ENCODE measurements at regions not wholly inside any gene's neighbourhood (a gene's known extent, or its start where the extent isn't known, plus 50 kb on each side); places are given as distances from the start of the nearest gene placed in this dataset.
"Not testable (repeated sequence)": the region's sequence is repeated elsewhere in the genome, so short reads cannot be mapped to it uniquely, and the experiment has no call there.

DNA sequence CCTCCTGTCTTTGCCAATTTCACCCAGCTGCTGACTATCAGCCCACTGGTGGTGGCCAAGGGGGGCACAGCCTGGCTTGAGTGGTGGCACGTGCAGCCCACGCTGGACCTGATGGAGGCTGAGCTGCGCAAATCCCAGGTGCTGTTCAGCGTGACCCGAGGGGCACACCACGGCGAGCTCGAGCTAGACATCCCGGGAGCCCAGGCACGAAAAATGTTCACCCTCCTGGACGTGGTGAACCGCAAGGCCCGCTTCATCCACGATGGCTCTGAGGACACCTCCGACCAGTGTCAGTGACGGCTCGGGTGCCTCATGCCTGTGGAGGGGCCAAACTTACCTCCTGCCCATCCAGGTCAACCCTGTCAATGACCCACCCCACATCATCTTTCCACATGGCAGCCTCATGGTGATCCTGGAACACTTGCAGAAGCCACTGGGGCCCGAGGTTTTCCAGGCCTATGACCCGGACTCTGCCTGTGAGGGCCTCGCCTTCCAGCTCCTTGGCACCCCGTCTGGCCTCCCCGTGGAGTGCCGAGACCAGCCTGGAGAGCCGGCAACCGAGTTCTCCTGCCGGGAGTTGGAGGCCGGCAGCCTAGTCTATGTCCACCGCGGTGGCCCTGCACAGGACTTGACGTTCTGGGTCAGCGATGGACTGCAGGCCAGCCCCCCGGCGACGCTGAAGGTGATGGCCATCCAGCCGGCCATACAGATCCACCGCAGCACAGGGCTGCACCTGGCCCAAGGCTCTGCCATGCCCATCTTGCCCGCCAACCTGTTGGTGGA is 180.2 kb downstream of the TBC1D2B start:
- in situ Hi-C loops (cut with MboI; ENCODE audit: low pct_unique_long_range_greater_than_20kb in 2 of 9, low sequenced_read_pairs in 9 of 9, unreplicated experiment in 9 of 9); H3K27ac ChIP-seq; H3K4me3 ChIP-seq; ATAC-seq (replicated peaks in 6 of 8); H3K4me1 ChIP-seq (replicated peaks in 1 of 2): not testable (repeated sequence)
- WGBS, 10 experiments: 69 to 84% (median 80%) methylated on average over 1 to 12 of the region's 37 CpGs; no CpG with 5 or more reads in 7 of the 10 experiments

DNA sequence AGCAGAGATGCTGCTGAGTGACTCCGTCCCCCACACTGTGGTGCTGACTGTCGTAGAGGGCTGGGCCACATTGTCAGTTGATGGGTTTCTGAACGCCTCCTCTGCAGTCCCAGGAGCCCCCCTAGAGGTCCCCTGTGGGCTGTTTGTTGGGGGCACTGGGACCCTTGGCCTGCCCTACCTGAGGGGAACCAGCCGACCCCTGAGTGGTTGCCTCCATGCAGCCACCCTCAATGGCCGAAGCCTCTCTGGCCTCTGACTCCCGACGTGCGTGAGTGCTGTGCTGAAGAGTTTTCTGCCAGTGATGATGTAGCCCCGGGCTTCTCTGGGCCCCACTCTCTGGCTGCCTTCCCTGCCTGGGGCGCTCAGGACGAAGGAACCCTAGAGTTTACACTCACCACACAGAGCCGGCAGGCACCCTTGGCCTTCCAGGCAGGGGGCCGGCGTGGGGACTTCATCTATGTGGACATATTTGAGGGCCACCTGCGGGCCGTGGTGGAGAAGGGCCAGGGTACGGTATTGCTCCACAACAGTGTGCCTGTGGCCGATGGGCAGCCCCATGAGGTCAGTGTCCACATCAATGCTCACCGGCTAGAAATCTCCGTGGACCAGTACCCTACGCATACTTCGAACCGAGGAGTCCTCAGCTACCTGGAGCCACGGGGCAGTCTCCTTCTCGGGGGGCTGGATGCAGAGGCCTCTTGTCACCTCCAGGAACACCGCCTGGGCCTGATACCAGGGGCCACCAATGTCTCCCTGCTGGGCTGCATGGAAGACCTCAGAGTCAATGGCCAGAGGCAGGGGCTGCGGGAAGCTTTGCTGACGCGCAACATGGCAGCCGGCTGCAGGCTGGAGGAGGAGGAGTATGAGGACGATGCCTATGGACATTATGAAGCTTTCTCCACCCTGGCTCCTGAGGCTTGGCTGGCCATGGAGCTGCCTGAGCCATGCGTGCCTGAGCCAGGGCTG is 181.1 kb downstream of the TBC1D2B start:
- in situ Hi-C loops (cut with MboI; ENCODE audit: low pct_unique_long_range_greater_than_20kb in 2 of 9, low sequenced_read_pairs in 9 of 9, unreplicated experiment in 9 of 9); ATAC-seq (replicated peaks in 6 of 8): not testable (repeated sequence)
- 73 to 100% (median 80%) methylated on average over 1 to 5 of the region's 32 CpGs; no CpG with 5 or more reads in 6 of the 10 experiments for WGBS, 10 experiments

DNA sequence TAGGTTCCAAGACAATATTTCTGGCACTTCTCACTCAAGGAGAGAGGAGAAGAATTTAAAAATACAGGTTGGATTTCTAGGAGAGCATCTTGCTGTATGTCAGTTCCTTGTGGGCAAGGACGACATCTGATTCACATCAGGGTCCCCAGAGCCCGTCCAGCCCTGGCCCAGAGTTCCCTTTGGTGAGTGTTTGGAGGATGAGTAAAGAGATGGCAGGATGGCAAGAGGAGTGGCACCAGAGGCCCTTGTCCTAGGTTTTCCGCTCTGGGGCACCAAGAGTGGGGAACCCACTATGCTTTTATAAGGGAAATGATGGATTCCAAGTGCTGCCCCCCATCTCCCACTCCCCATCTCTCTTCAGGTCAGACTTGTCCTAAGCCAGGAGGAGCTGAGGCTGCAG is 181.8 kb downstream of the TBC1D2B start:
- 17 to 80% (median 60%) methylated on average over 1 to 2 of the region's 3 CpGs; no CpG with 5 or more reads in 5 of the 10 experiments for WGBS, 10 experiments
- no peak for ATAC-seq (replicated peaks in 6 of 8)
- Histone ChIP-seq H3K4me3 (no peak overlapping the region), H3K27ac (no peak overlapping the region), H3K4me1 (replicated peaks in 1 of 2) (peaks cover 6 to 10% of the 10 kb centered on the region in 2 donors)
- in situ Hi-C loops (cut with MboI; ENCODE audit: low pct_unique_long_range_greater_than_20kb in 2 of 9, low sequenced_read_pairs in 9 of 9, unreplicated experiment in 9 of 9): no loop called here

More for the DNA sequence above, 181.1 kb downstream of the TBC1D2B start:
- H3K4me3 ChIP-seq; H3K4me1 ChIP-seq (replicated peaks in 1 of 2); H3K27ac ChIP-seq: not testable (repeated sequence)

DNA sequence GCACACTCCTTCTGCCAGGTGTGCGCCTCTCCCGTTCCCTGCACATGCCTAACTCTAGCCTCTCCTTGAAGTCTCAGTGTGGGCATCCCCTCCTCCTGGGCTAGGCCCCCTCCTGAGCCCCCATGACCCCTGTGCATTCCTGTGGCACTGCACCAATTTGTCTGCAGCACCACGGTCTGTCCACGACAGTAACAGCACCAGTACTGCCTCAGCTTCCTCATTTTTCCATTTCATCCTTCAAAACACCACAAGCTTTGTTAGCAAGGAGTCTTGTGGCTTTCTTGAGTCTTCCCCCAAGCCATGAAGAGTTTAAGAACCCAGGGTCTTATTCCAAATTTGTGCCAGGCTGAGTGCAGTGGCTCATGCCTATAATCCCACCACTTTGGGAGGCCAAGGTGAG is 182.4 kb downstream of the TBC1D2B start:
- WGBS, 10 experiments: no CpG with 5 or more reads among the region's 4 CpGs
- H3K4me3 ChIP-seq; H3K4me1 ChIP-seq (replicated peaks in 1 of 2); H3K27ac ChIP-seq; ATAC-seq (replicated peaks in 6 of 8); in situ Hi-C loops (cut with MboI; ENCODE audit: low pct_unique_long_range_greater_than_20kb in 2 of 9, low sequenced_read_pairs in 9 of 9, unreplicated experiment in 9 of 9): not testable (repeated sequence)

DNA sequence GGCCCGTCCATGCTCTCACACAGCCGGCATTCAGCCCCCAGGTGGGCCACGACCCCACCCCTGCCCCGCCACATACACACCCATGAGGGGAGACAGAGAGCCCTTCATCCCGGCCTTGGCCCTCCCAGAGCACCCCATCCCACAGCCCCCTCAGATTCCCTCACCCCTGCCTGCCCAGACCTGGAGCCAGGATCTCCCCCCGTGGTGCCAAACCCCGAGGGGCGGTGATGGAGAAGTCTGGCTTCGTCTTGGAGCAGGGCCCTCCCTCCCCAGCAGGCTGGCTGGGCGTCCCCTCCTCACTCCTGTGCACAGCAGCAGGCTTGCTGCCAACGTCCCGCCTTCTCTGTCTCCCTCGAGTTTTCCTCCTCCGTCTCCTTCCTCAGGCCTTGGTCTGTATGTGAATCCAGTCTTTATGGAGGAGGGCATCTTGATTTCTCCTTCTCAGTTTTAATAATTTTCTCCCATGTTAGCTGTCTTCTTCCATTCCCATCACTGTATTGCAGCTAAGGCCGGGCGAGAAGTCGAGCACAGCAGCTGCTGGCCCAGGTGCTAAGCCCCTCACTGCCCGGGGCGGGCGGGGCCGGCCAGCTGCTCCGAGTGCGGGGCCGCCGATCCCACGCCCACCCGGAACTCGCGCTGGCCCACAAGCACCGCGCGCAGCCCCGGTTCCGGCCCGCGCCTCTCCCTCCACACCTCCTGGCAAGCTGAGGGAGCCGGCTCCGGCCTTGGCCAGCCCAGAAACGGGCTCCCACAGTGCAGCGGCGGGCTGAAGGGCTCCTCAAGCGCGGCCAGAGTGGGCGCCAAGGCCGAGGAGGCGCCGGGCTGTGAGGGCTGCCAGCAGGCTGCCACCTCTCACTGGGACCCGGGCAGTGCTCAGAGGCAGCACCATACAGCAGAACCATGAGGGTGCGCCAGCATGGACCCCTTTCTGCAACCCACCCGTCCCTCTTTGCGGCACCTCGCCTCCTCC is 183.6 kb downstream of the TBC1D2B start:
- 100% methylated on average over 1 of the region's 52 CpGs; no CpG with 5 or more reads in 9 of the 10 experiments for WGBS, 10 experiments
- H3K4me3 ChIP-seq; ATAC-seq (replicated peaks in 6 of 8); H3K27ac ChIP-seq; in situ Hi-C loops (cut with MboI; ENCODE audit: low pct_unique_long_range_greater_than_20kb in 2 of 9, low sequenced_read_pairs in 9 of 9, unreplicated experiment in 9 of 9): not testable (repeated sequence)
- peaks cover 10 to 15% of the 10 kb centered on the region in 2 donors for H3K4me1 ChIP-seq (replicated peaks in 1 of 2)

DNA sequence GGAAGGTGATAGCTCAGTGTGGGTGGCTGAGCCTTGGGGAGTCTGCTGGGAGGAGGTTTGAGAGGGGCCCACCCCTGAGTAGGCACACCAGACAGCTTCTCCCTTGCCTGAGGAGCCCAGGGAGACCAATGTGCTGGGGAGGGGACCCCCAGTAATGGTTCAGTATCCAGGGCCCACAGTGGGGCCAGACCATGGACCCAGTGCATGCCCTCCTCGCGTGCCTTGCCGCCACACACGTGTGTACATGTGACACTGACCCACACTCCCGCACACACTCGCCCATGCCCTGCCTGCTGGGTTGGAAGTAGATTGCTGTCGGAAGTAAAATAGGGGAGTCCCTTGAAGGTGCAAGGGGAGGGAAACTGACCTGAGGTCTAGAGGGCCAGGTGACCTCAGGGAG is 184.3 kb downstream of the TBC1D2B start:
- ATAC-seq (replicated peaks in 6 of 8); in situ Hi-C loops (cut with MboI; ENCODE audit: low pct_unique_long_range_greater_than_20kb in 2 of 9, low sequenced_read_pairs in 9 of 9, unreplicated experiment in 9 of 9); H3K27ac ChIP-seq; H3K4me3 ChIP-seq: not testable (repeated sequence)
- peaks cover 11 to 16% of the 10 kb centered on the region in 2 donors for H3K4me1 ChIP-seq (replicated peaks in 1 of 2)
- WGBS, 10 experiments: no CpG with 5 or more reads among the region's 7 CpGs

DNA sequence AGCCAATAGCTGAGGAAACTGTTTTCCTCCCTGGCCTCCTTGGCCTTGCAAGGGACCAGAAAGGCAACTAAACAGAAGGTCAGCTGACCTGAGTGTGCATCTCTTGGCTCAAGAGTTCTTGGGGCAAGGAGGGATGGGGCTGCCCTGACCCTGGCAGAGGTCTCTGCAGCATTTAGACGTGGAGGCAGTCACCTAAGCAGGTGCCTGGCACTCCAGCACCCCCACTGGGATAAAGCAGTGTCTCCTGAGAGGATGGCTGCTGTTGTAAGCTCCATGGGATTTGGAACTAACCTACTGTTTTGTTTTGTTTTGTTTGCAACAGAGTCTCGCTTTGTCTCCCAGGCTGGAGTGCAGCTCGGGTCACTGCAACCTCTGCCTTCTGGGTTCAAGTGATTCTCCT is 185.2 kb downstream of the TBC1D2B start:
- H3K27ac ChIP-seq: no peak overlapping the region

DNA sequence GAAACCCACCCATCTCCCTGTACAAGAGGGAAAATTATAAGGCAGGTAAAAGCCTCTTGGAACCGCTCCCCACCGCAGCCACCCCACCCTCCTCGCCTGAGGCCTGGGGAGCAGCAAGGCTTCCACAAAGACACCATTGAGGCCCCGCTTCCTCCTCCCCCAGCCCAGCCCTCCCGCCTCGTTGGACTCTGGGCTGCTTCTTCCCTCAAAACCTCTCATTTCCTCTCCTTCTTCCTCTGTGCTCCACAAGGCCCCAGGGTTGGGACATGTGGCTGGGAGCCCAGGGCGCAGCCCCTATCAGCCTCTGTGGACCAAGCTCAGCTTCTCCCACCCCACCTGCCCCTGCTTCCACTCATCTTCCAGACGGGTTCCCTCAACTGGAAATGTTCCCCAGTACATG is 185.6 kb downstream of the TBC1D2B start:
- ATAC-seq (replicated peaks in 6 of 8); H3K4me3 ChIP-seq; in situ Hi-C loops (cut with MboI; ENCODE audit: low pct_unique_long_range_greater_than_20kb in 2 of 9, low sequenced_read_pairs in 9 of 9, unreplicated experiment in 9 of 9); H3K27ac ChIP-seq: not testable (repeated sequence)
- WGBS, 10 experiments: 100% methylated on average over 1 of the region's 8 CpGs; no CpG with 5 or more reads in 9 of the 10 experiments
- peaks cover 11 to 16% of the 10 kb centered on the region in 2 donors for H3K4me1 ChIP-seq (replicated peaks in 1 of 2)

More for the DNA sequence above, 185.2 kb downstream of the TBC1D2B start:
- peaks cover 11 to 16% of the 10 kb centered on the region in 2 donors for H3K4me1 ChIP-seq (replicated peaks in 1 of 2)
- no peak overlapping the region for H3K4me3 ChIP-seq
- ATAC-seq (replicated peaks in 6 of 8): no peak
- in situ Hi-C loops (cut with MboI; ENCODE audit: low pct_unique_long_range_greater_than_20kb in 2 of 9, low sequenced_read_pairs in 9 of 9, unreplicated experiment in 9 of 9): no loop called here
- 60 to 100% (median 80%) methylated on average over 1 to 2 of the region's 3 CpGs; no CpG with 5 or more reads in 7 of the 10 experiments for WGBS, 10 experiments

DNA sequence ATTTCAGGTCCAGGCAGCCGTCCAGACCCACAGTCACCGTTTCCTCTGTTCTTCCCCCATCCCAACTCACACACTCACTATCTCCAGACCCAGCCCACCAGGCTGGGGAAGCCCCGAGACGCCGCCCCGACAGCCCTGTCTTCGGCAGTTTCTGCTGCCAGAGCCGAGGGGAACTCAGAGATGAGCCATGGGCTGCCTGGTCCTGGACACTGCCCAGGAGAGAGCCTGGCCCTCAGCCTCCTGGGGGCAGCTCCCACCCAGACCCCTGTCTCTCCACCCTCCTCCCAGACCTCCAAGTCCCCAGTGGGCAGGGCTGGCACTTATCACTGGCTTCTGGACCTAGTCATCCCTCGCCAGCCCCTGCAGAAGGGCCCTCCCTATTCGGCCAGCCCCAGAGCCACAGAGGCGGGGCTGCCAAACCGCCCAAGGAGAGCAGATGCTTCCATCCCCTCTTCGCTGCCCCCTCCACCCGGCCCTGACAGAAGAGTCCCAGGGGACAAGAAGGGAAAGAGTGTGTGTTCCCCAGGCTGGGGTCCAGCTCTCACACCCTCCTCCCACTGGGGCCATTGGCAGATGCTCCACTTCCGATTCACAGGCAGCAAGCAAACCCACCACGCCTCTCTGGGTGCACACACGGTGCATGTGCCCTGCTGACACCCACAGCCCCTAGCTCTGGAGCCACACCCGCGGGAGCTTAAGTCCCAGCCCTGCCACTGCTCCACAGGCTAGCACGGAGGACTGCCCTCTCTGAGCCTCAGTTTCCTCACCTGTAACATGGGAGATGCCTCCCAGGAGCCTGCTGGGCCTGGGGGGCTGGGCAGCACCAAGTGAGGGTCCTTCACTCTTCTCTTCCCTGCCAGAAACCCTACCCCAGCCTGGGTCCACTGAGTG is 186.4 kb downstream of the TBC1D2B start:
- Histone ChIP-seq H3K27ac (peak overlapping the region in 1 of 2 donors; percentile 37), H3K4me1 (replicated peaks in 1 of 2) (peaks cover 11 to 16% of the 10 kb centered on the region in 2 donors)
- WGBS, 10 experiments: 20% methylated on average over 1 of the region's 20 CpGs; no CpG with 5 or more reads in 9 of the 10 experiments
- peak; percentile 9 to 76 (median 72) for ATAC-seq (replicated peaks in 6 of 8)
- H3K4me3 ChIP-seq; in situ Hi-C loops (cut with MboI; ENCODE audit: low pct_unique_long_range_greater_than_20kb in 2 of 9, low sequenced_read_pairs in 9 of 9, unreplicated experiment in 9 of 9): not testable (repeated sequence)

DNA sequence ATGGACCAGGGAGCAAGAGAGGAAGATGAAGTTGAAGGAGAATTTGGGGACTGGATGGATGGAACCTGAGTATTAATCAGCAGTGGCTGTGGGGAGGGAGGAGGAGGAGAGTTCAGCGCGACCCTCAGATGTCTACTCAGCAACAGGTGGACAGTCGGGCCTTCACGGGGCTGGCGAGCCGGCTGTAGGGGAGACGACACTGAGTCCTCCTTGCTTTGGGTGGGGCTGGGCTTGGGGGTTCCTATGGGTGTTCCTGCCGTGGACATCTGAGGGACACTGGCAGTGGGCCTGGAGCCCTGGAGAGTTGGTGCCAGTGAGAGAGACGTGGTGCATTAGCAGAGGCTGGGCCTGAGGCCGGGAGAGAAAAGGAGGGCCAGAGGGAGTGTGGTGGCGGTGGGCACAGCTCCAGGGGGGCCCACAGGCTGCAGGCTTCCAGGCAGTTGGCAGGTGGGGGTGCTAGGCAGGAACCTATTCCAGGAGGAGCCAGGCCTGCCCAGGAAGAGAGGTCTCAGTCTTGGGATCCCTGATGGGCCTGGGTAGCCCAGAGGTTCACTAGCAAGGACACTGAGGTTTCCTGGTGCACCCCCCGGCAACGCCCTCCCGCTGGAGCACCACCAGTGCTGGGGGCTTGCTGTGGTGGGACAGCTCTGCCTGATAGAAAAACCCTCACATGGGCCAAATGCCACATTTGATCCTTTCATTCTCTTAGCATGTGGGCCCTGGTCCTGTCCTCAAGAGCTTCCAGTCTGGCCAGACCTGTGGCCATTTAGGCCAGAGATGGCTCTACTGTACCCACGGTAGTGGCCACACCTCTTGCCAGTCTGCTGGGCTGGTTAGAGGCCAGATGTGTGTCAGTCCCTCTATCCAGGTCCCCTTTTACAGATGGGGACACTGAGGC is 187.4 kb downstream of the TBC1D2B start:
- ATAC-seq (replicated peaks in 6 of 8); H3K27ac ChIP-seq; in situ Hi-C loops (cut with MboI; ENCODE audit: low pct_unique_long_range_greater_than_20kb in 2 of 9, low sequenced_read_pairs in 9 of 9, unreplicated experiment in 9 of 9); H3K4me3 ChIP-seq: not testable (repeated sequence)
- WGBS, 10 experiments: 80 to 93% methylated on average over 1 to 5 of the region's 15 CpGs; no CpG with 5 or more reads in 8 of the 10 experiments
- peaks cover 15 to 23% of the 10 kb centered on the region in 2 donors for H3K4me1 ChIP-seq (replicated peaks in 1 of 2)
